SW 1271 (cell line): ENCODE measurements at regions not wholly inside any gene's neighbourhood (a gene's known extent, or its start where the extent isn't known, plus 50 kb on each side); places are given as distances from the start of the nearest gene placed in this dataset.
A peak's percentile ranks its signal among the peaks of the same experiment; 100 is the strongest.

Source experiments
- DNase-seq, 2 experiments: peaks; one replicate each; lab custom pipeline; 2025; lab: John Stamatoyannopoulos, UW

GRCh38 chr6:137353842-137354397 is 134.7 kb upstream of the IFNGR1 start:
- DNase-seq, result no peak

- no peak for DNase-seq
Measured at GRCh38 chr6:137353346-137353745, 134.2 kb upstream of the IFNGR1 start.

- no peak for DNase-seq
Measured at GRCh38 chr6:137352859-137353258, 133.7 kb upstream of the IFNGR1 start.

- DNase-seq, result no peak
Measured at GRCh38 chr6:137351890-137352289, 132.7 kb upstream of the IFNGR1 start.

GRCh38 chr6:137350857-137351256 is 131.7 kb upstream of the IFNGR1 start:
- no peak for DNase-seq

GRCh38 chr6:137349856-137350830 is 131.0 kb upstream of the IFNGR1 start:
- no peak for DNase-seq

DNA sequence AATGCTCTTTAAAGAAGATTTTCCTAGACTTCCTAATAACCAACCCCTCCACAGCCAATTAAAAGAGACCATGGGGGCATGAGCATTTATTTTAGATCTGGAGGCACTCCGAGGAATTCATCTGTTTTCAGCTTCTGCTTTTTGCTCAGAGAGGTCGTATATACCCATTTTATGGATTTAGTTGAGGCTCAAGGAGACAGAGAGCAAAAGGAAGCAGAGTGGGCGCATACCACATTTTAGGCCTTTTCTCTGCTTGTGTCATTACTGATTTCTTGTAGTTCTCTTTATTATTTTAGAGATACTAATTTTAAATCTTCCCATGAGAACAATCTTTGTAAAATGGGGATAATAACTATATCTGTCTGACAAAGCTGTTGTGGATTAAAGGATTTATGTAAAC is 129.6 kb upstream of the IFNGR1 start:
- no peak for DNase-seq

GRCh38 chr6:137343241-137343640 is 124.1 kb upstream of the IFNGR1 start:
- no peak for DNase-seq

DNA sequence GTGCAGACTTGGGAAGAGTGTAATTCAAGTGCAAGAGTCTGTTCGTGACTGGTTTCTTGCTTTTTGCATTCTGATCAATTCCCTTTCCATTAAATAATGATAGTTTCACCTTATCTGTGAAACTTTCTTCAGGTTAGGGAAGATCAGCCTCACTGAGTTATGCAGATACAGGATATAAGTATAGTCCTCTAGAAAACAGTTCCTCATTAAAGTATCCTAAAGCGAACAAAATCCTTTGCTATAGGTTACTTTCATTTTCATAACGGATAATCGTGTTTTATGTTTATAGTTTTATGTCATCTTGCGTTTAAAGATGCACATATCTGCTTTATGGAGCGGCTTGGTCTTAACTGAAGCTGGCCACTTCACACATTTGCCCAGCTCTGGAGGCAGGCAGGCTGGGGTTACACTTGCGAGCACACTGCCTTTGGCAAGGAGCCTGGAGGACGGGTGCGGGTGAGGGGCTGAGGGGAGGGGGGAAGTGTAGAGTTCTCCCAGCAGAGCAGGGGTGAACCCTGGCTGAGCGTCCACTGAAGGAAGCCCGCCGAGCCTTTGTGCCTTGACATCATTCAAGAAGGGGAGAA is 123.5 kb upstream of the IFNGR1 start:
- no peak for DNase-seq

GRCh38 chr6:137341681-137342195 is 122.6 kb upstream of the IFNGR1 start:
- DNase-seq, result no peak

DNA sequence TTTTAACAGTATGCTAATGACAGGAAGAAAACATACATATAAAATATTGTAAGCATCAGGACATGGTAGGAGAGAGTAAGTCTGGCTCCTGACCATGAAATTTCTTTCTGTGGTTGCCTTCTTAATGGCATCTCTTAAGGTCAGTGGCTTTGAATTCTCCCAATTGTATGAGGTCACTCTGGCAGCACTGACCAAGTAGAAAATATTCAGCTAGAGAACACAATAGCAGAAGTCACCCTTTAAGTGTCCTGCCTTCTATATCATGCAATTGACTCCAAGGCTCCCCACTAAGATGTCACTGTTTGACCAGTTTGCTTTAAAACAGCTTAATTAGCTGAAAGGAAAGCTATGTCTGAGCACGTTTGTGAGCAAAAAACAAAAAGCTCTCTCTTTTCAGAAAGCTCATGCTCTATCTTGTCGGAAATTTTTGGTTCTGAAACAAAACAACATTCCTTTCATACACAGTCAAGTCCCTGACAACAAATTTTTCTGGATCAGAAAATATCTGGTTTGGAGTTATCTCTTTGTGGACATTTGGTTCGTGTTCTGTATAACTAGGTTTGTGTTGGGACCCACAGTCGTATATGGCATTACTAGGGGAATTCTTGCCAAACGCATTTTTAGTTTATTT is 120.9 kb upstream of the IFNGR1 start:
- DNase-seq, result no peak

DNA sequence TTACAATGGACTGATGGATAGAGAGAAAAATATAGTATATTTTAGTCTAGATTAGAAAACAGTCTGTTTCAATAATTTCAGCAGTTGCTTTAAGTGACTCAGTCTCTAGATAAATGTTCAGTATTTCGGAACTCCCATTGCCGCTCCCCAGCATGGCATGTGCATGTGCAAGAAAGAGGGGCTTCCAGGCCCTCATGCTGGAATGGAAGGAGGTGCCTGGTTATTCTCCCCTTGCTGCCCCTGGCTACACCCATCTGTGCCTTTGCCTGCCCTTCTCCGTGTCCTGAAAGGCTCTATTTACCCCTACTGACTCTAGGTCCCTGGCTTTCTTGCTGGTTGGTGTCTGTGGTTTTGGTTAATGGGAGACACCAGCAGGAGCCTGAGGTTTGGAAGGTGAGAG is 115.7 kb upstream of the IFNGR1 start:
- no peak for DNase-seq

GRCh38 chr6:137334094-137334493 is 114.9 kb upstream of the IFNGR1 start:
- no peak for DNase-seq

- no peak for DNase-seq
Measured at GRCh38 chr6:137332637-137333280, 113.6 kb upstream of the IFNGR1 start.

- DNase-seq, result no peak
Measured at GRCh38 chr6:137323860-137324259, 104.7 kb upstream of the IFNGR1 start.

DNA sequence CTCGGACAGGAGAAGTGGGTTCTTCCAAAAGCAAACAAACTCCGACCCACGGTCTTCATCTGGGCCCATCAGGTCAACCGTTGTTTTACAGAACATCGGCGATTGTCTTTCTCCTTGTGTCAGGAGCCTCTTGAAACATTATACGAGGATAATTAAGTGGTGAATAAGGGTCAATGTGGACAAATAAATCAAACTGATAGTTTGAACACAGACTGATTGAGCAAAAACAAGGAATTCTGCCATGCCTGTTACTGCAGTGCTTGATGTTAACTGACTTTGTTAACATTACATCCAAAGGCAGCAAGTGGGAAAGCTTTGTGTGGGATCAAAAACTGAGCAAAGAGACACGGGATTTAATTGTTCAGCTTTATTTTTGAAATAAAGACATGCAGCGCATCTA is 101.1 kb upstream of the IFNGR1 start:
- DNase-seq, result no peak

DNA sequence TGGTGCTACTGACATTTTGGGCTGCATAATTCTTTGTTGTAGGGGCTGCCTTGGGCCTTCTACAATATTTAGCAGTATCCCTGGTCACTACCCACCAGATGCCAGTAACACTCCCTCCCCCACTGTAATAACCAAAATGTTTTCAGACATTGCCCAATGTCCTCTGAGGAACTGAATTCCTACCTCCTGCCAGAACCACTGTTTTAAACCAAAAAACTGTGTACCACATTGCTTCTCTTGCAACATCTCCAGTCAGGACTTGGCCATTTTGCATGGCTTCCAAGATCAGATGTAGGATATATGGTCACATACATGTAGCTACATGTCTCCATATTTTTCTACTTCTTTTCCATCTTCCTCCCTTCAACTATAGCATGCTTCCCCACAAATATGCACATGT is 97.4 kb upstream of the IFNGR1 start:
- no peak for DNase-seq

DNA sequence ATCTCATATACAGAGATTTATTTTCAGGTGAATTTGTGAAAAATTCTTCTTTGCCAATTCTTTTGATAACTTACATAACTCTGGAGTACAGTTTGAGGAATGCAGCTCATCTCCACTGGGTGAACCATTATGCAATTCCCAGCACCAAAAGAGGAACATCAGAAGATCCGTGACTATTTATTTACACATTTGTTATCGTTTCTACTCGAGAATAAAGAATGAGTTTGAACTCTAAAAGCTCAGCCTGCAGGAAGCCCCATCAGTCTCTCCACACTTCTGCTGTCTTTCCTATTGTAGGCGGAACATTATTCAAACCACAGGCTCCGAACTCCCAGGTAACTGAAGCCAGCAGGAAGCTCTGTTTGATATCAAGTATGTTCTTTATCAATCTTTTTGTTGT is 95.9 kb upstream of the IFNGR1 start:
- DNase-seq, result no peak

GRCh38 chr6:137313928-137314855 is 95.0 kb upstream of the IFNGR1 start:
- peak in 1 of 2 experiments; percentile 60 for DNase-seq

GRCh38 chr6:137313211-137313610 is 94.0 kb upstream of the IFNGR1 start:
- DNase-seq, result no peak

DNA sequence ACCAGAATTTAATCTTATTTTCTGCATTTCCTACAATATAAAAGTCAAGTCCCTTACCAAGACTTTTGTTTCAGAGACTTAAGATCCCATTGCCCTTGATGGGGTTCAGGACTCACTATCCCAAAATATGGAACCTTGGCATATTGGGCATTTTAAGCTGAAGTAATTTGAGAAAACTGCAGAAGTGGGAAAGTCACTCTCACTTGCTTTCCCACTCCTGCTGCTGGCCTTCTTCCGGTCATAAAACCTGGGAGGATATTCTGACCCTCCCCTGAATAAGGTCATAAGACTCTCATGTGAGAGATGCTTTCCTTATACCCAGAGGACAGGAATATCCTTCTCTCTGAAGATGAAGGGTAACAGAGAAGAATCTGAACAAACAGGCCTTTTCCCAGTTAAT is 92.8 kb upstream of the IFNGR1 start:
- DNase-seq, result no peak
